C1 segment of cervical spinal cord (tissue), 14 donors: ENCODE measurements at regions not wholly inside any gene's neighbourhood (a gene's known extent, or its start where the extent isn't known, plus 50 kb on each side); places are given as distances from the start of the nearest gene placed in this dataset.

Experiments used
- DNase-seq, 14 donors: peaks; one replicate each; lab custom pipeline; 2025; lab: John Stamatoyannopoulos, UW

- no peak for DNase-seq
Measured at GRCh38 chr11:112806876-112807275, 154.3 kb upstream of the NCAM1 start.

- DNase-seq: no peak
Measured at GRCh38 chr11:112809429-112809828, 151.8 kb upstream of the NCAM1 start.

- no peak for DNase-seq
Measured at GRCh38 chr11:112810951-112811350, 150.3 kb upstream of the NCAM1 start.

- DNase-seq: no peak
Measured at GRCh38 chr11:112811783-112812182, 149.4 kb upstream of the NCAM1 start.

- no peak for DNase-seq
Measured at GRCh38 chr11:112812729-112813128, 148.5 kb upstream of the NCAM1 start.

GRCh38 chr11:112814168-112814567 lies 147.1 kb upstream of the NCAM1 start:
- DNase-seq: no peak

- peak in 1 of 14 donors; percentile 29 for DNase-seq
Measured at GRCh38 chr11:112817376-112817775, 143.8 kb upstream of the NCAM1 start.

GRCh38 chr11:112822478-112823274 lies 138.5 kb upstream of the NCAM1 start:
- DNase-seq: no peak

GRCh38 chr11:112826026-112826425 lies 135.2 kb upstream of the NCAM1 start:
- DNase-seq: no peak

GRCh38 chr11:112826788-112827187 lies 134.4 kb upstream of the NCAM1 start:
- no peak for DNase-seq

GRCh38 chr11:112828421-112828820 lies 132.8 kb upstream of the NCAM1 start:
- no peak for DNase-seq

GRCh38 chr11:112829971-112830654 lies 131.1 kb upstream of the NCAM1 start:
- DNase-seq: no peak

- no peak for DNase-seq
Measured at GRCh38 chr11:112831041-112831440, 130.2 kb upstream of the NCAM1 start.

GRCh38 chr11:112831969-112832766 lies 129.1 kb upstream of the NCAM1 start:
- DNase-seq: no peak

- peak in 13 of 14 donors; percentile 12 to 96 (median 56) for DNase-seq
Measured at GRCh38 chr11:112834277-112834755, 126.9 kb upstream of the NCAM1 start.

- no peak for DNase-seq
Measured at GRCh38 chr11:112835591-112836255, 125.5 kb upstream of the NCAM1 start.

- no peak for DNase-seq
Measured at GRCh38 chr11:112836256-112836602, 125.0 kb upstream of the NCAM1 start.

- peak in 10 of 14 donors; percentile 10 to 76 (median 28) for DNase-seq
Measured at GRCh38 chr11:112837162-112837826, 123.9 kb upstream of the NCAM1 start.

GRCh38 chr11:112839051-112839450 lies 122.2 kb upstream of the NCAM1 start:
- no peak for DNase-seq

- DNase-seq: no peak
Measured at GRCh38 chr11:112841729-112842128, 119.5 kb upstream of the NCAM1 start.

GRCh38 chr11:112842151-112842550 lies 119.1 kb upstream of the NCAM1 start:
- DNase-seq: no peak
